Epithelial cell of esophagus (primary cell): ENCODE measurements at regions not wholly inside any gene's neighbourhood (a gene's known extent, or its start where the extent isn't known, plus 50 kb on each side); places are given as distances from the start of the nearest gene placed in this dataset.
A peak's percentile ranks its signal among the peaks of the same experiment; 100 is the strongest.

ENCODE experiments used
- DNase-seq: peaks from one replicate; pipeline ENCODE4 v3.0.0; 2010; ENCODE audit warnings: low read depth
- H3K4me3 ChIP-seq: 2 replicates; pipeline ENCODE4 v1.5.1; 2011; ENCODE audit warnings: mild to moderate bottlenecking, low read length, control low read depth
- TF ChIP-seq, protein P1 (sequence below): IDR thresholded peaks from 2 replicates; pipeline ENCODE4 v1.5.1; 2011; ENCODE audit warnings: low read depth, mild to moderate bottlenecking, low read length, control low read depth, inconsistent platforms; ENCODE audit not compliant: insufficient read depth; ENCODE audit errors: missing control alignments

DNA sequence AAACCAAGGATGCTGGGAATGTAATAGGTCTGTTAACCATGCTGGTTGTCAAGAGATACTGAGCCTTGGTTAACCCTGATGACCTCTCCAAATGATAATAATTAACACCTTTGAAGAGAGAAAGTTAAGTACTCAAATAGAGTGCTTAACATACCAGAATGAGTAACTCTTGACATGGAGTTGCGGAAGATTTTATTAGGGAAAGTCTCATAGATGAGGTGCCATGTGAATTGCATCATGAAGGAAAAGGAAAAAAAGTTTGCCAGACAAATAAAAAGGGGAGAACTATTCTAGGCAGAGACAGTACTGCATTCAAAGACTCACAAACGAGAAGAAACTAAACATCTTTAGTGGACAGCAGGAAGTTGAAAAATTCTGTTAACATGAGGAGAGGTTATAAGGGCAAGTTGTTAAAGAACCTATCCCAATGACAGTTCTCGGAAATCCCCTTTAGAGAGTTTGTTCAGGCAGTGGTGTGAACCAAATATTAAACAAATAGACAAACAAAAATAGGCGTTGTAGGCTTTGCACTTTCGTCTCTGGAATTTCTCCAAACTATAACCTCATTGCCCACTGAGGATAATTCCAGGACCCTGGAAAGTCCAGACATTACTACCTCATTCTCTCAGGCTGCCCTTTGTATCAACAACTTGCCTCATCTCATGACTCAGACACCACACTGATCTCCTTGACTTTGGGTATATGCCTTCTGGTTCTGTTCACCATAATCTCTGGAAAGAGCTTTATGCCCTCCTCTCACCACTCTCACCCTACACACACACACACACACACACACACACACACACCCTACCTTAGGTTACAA, 435.0 kb downstream of the GXYLT1 start:
- peak; percentile 4 for DNase-seq
- TF ChIP-seq, protein P1, sequence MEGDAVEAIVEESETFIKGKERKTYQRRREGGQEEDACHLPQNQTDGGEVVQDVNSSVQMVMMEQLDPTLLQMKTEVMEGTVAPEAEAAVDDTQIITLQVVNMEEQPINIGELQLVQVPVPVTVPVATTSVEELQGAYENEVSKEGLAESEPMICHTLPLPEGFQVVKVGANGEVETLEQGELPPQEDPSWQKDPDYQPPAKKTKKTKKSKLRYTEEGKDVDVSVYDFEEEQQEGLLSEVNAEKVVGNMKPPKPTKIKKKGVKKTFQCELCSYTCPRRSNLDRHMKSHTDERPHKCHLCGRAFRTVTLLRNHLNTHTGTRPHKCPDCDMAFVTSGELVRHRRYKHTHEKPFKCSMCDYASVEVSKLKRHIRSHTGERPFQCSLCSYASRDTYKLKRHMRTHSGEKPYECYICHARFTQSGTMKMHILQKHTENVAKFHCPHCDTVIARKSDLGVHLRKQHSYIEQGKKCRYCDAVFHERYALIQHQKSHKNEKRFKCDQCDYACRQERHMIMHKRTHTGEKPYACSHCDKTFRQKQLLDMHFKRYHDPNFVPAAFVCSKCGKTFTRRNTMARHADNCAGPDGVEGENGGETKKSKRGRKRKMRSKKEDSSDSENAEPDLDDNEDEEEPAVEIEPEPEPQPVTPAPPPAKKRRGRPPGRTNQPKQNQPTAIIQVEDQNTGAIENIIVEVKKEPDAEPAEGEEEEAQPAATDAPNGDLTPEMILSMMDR: no peak
- H3K4me3 ChIP-seq: no peak overlapping the region

DNA sequence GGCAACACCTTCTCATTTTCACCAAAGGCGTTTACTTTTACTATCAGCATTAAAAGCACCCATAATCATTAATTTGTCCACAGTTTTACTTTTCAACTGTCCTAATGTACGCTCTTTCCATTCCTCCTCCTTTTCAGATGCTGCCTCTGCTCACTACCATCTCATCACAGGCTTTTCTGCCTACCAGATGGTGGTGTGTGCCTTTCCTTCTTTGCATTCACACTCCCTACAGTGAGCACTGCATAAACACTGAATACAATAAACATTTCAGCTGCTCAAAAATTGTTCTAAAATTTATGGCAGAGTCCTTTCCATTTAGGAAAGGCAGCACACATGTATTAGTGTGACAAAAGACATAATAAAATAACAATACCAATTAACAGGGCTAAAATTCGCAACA, 435.7 kb downstream of the GXYLT1 start:
- TF ChIP-seq, protein P1: no peak
- H3K4me3 ChIP-seq: no peak overlapping the region
- DNase-seq: no peak

DNA sequence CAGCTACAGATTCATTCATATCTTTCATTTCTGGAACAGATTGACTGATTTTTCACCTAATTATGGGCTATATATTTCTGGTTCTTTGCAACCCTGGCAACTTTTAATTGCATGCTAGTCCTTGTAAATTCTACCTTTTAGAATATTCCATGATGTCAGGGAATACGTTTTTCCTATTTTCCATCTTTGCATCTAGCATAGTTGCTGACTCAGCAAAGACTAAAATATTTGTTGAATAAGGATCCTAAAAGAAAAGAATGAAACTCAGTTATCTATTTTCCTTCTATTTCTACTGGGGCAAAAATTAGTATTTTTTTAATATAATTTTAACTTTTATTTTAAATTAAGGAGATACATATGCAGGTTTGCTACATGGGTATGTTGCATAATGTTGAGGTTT, 438.3 kb downstream of the GXYLT1 start:
- no peak overlapping the region for H3K4me3 ChIP-seq
- TF ChIP-seq, protein P1: no peak
- no peak for DNase-seq

DNA sequence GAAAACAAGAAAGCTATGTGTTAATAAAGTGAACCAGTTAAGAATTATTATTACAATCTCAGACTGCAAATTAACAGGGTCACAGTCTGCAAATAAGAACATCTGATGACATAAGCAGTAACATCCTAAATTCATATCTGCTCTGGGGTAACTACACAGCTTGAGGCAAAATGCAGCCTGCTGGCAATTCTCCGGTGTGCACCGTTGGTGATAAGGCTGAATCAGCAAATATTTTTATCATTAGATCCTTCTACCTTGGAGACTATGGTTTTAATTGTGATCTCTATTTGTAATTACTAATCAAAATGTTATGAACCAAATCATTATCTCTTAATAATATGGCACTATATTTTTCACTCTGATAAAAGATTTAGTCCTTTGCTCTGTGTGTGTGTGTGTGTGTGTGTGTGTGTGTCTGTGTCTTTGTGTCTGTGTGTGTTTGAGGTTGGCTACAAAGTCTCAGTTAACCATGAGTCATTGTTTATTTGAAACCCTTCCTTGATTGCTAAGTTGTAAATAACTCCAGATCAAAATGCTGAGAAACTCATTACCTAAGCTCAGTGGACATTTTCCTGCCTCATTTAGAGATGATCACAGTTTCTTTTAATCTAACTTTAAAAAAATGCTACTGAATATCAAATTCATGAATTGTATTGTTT, 442.6 kb downstream of the GXYLT1 start:
- no peak for DNase-seq
- TF ChIP-seq, protein P1: no peak
- no peak overlapping the region for H3K4me3 ChIP-seq

DNA sequence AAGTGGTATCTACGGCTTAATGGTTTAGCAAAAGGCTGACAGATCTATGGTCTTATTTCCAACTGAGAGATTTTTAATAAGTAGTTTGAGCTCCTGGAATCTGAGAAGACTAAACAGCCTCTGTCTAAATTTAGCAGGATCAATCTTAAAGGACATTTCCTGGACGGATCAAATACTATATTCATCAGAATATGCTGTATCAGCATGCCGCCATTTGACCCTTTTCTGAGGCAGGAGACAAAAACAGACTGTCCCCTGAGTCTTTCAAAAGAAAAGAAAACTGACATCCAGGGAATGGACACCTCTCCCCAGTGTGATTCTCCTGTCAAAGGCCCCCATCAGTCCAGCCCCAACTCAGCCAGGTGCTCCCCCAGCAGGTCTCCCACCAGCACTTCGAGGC, 443.7 kb downstream of the GXYLT1 start:
- TF ChIP-seq, protein P1: no peak

DNA sequence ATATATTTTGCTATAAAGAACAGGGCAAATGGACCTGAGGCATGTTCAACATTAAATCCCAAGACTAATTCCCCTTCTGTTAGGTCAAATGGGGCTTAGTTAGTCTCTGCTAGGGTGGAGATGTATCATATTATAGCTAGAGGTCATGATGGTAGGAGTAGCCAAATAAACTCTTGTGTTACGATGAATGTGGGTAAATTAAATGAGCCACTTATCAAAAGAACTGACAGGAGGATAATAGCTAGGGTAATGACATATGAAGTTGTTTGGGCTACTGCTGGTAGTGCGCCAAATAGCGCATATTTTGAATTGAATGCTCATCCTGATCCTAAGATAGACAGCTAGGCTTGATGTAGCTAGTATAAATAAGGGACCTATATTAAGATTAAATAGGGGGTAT, 445.0 kb downstream of the GXYLT1 start:
- DNase-seq: no peak
- H3K4me3 ChIP-seq: no peak overlapping the region
- TF ChIP-seq, protein P1: no peak

More for the DNA sequence above, 443.7 kb downstream of the GXYLT1 start:
- no peak overlapping the region for H3K4me3 ChIP-seq
- no peak for DNase-seq
